ENCODE measurements at regions not wholly inside any gene's neighbourhood (a gene's known extent, or its start where the extent isn't known, plus 50 kb on each side); places are given as distances from the start of the nearest gene placed in this dataset.

DNA sequence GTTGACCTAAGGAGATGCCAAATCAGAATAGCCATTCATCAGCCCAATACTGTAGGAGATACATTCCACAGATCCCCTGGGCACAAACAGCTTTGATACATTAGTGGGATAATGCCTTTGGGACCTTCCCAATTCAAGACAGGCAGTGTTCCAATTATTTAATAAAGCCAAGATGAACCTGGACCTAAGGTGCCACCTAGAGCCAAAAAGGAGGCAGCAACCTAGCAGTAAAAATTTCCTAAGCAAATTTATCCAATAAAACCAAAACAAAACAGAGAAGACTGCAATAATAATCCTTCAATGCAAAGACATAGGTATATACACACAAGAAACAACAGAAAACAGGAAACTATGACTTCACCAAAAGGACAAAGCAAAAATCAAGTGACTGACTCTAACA, 253.0 kb downstream of the HINT1 start:
- no peak for TF ChIP-seq POLR2A (IDR thresholded peaks at IDR 0.05; ENCODE audit: extremely low read depth, insufficient read length)
- TF ChIP-seq, protein P1, sequence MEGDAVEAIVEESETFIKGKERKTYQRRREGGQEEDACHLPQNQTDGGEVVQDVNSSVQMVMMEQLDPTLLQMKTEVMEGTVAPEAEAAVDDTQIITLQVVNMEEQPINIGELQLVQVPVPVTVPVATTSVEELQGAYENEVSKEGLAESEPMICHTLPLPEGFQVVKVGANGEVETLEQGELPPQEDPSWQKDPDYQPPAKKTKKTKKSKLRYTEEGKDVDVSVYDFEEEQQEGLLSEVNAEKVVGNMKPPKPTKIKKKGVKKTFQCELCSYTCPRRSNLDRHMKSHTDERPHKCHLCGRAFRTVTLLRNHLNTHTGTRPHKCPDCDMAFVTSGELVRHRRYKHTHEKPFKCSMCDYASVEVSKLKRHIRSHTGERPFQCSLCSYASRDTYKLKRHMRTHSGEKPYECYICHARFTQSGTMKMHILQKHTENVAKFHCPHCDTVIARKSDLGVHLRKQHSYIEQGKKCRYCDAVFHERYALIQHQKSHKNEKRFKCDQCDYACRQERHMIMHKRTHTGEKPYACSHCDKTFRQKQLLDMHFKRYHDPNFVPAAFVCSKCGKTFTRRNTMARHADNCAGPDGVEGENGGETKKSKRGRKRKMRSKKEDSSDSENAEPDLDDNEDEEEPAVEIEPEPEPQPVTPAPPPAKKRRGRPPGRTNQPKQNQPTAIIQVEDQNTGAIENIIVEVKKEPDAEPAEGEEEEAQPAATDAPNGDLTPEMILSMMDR (IDR thresholded peaks at IDR 0.05; ENCODE audit: low read depth, low read length), result no peak
- TF ChIP-seq, protein P2, sequence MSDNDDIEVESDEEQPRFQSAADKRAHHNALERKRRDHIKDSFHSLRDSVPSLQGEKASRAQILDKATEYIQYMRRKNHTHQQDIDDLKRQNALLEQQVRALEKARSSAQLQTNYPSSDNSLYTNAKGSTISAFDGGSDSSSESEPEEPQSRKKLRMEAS (IDR thresholded peaks at IDR 0.05; ENCODE audit: low read depth, low read length), result no peak
